ENCODE measurements at regions not wholly inside any gene's neighbourhood (a gene's known extent, or its start where the extent isn't known, plus 50 kb on each side); places are given as distances from the start of the nearest gene placed in this dataset.

DNA sequence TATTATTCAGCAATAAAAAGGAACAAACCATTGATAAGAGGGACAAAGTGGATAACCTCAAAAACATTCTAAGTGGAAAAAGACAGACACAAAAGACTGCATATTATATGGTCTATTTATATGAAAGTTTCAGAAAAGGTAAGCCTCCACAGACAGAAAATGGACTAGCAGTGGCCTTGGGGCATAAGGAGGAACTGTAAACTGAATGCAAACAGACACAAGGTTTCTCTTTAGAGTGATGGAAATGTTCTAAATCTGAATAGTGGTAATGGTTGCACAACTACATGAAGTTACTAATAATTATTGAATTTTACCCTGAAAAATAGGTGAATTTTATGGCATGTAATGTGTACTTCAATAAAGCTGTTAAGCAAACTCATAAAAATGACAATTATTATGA, 286.3 kb upstream of the PAPPA start:
- TF ChIP-seq, protein P1, sequence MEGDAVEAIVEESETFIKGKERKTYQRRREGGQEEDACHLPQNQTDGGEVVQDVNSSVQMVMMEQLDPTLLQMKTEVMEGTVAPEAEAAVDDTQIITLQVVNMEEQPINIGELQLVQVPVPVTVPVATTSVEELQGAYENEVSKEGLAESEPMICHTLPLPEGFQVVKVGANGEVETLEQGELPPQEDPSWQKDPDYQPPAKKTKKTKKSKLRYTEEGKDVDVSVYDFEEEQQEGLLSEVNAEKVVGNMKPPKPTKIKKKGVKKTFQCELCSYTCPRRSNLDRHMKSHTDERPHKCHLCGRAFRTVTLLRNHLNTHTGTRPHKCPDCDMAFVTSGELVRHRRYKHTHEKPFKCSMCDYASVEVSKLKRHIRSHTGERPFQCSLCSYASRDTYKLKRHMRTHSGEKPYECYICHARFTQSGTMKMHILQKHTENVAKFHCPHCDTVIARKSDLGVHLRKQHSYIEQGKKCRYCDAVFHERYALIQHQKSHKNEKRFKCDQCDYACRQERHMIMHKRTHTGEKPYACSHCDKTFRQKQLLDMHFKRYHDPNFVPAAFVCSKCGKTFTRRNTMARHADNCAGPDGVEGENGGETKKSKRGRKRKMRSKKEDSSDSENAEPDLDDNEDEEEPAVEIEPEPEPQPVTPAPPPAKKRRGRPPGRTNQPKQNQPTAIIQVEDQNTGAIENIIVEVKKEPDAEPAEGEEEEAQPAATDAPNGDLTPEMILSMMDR (IDR thresholded peaks at IDR 0.05), result no peak
- TF ChIP-seq POLR2A (IDR thresholded peaks at IDR 0.05), result no peak
